Adrenal gland (tissue), 9 donors: ENCODE measurements at regions not wholly inside any gene's neighbourhood (a gene's known extent, or its start where the extent isn't known, plus 50 kb on each side); places are given as distances from the start of the nearest gene placed in this dataset.
"Not testable (repeated sequence)": the region's sequence is repeated elsewhere in the genome, so short reads cannot be mapped to it uniquely, and the experiment has no call there.

Source experiments
- DNase-seq, 7 donors: peaks; one replicate each; pipeline ENCODE4 v3.0.0-alpha.2; 2019 to 2020
- H3K27ac ChIP-seq, 5 donors: fragments of 200-600 bp; sonication (generic) in 4 of 5; 1 replicate in 3 of 5; 2 replicates in 2 of 5; pipeline versions ENCODE4 v1.5.1 to v1.8.0; 2016 to 2020; ENCODE audit warnings: mild to moderate bottlenecking in 1 of 5
- H3K27me3 ChIP-seq: fragments of 200-600 bp; 2 replicates; pipeline ENCODE4 v1.8.0; 2021
- H3K36me3 ChIP-seq, 2 donors: fragments of 200-600 bp; replicated peaks in 1 of 2; 1 replicate in 1 of 2; 2 replicates in 1 of 2; pipeline versions ENCODE4 v1.5.1 to v1.8.0; 2018 to 2022
- H3K4me1 ChIP-seq, 2 donors: fragments of 200-600 bp; replicated peaks in 1 of 2; 1 replicate in 1 of 2; 2 replicates in 1 of 2; pipeline versions ENCODE4 v1.5.1 to v1.8.0; 2018 to 2021
- H3K4me3 ChIP-seq, 4 donors: fragments of 200-600 bp; sonication (generic) in 3 of 4; one replicate each; pipeline ENCODE4 v1.5.1; 2016 to 2018
- H3K9me3 ChIP-seq, 3 donors: fragments of 200-600 bp; sonication (generic) in 1 of 3; replicated peaks in 1 of 3; 1 replicate in 2 of 3; 2 replicates in 1 of 3; pipeline versions ENCODE4 v1.5.1 to v1.8.0; 2016 to 2021
- POLR2A ChIP-seq, 2 donors: fragments of 450-650 bp; IDR thresholded peaks; one replicate each; pipeline ENCODE4 v1.6.1; 2017; ENCODE audit warnings: antibody characterized with exemption in 2 of 2, mild to moderate bottlenecking in 2 of 2, moderate library complexity in 1 of 2
- WGBS, 4 donors: extraction: QIAGEN DNeasy Blood & Tissue Kit in 2 of 4; methylation state at CpG; one replicate each; pipeline versions ENCODE4 v1.1.5 to v1.1.7; 2013 to 2017; 5-methylcytosine and 5-hydroxymethylcytosine counted together
- intact Hi-C, 2 donors: fragments of 100-400 bp; cut with DNase I; formaldehyde crosslinking; loops; one replicate each; pipeline versions ENCODE4 v1.14.1 to v1.15.0; 2022 to 2023
- TF ChIP-seq, protein P1 (sequence below), 6 experiments: fragments of 450-650 bp in 4 of 6; fragments of 200-600 bp in 2 of 6; sonication (generic) in 1 of 6; IDR thresholded peaks; 1 replicate in 5 of 6; 2 replicates in 1 of 6; pipeline versions ENCODE4 v1.5.1 to v1.8.0; 2016 to 2021; ENCODE audit warnings: antibody characterized with exemption in 6 of 6, mild to moderate bottlenecking in 2 of 6, moderate library complexity in 1 of 6
- donor health status: healthy with polysubstance abuse.
- donor health status: Bipolar disorder and iron deficiency.
- donor health status: DM: yes; HTN: yes; CAD: no.
- donor health status: DM: no; HTN: no; CAD: no.
- donor health status: DM: no; HTN: no; CAD: no.

DNA sequence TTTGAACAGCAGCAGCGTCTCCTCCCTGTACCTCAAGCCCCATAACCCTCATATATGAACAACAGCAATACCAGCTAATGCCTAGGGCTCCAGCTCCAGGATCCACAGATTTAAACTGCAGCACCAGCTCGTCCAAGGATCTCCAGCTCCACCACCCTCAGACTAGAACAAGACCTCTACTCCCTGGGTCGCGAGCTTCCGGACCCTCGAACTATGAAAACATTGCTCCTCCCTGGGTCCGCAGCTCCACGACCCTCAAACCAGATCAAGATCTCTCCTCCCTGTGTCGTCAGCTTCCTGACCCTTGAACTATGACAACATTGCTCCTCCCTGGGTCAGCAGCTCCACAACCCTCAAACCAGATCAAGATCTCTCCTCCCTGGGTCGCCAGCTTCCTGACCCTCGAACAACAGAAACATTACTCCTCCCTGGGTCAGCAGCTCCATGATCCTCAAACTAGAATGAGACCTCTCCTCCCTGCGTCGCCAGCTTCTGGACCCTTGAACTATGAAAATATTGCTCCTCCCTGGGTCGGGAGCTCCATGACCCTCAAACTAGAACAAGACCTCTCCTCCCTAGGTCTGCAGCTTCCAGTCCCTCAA is 339.0 kb upstream of the SULF2 start:
- Histone ChIP-seq H3K27me3 (no peaks in the 10 kb centered on the region), H3K4me1 (no peaks in the 10 kb centered on the region), H3K36me3 (no peaks in the 10 kb centered on the region), H3K4me3 (no peak overlapping the region), H3K27ac (no peak overlapping the region), H3K9me3 (no peaks in the 10 kb centered on the region)
- DNase-seq, result no peak
- intact Hi-C loops, result no loop called here
- no peak for TF ChIP-seq POLR2A (IDR thresholded peaks at IDR 0.05)
- TF ChIP-seq, protein P1, sequence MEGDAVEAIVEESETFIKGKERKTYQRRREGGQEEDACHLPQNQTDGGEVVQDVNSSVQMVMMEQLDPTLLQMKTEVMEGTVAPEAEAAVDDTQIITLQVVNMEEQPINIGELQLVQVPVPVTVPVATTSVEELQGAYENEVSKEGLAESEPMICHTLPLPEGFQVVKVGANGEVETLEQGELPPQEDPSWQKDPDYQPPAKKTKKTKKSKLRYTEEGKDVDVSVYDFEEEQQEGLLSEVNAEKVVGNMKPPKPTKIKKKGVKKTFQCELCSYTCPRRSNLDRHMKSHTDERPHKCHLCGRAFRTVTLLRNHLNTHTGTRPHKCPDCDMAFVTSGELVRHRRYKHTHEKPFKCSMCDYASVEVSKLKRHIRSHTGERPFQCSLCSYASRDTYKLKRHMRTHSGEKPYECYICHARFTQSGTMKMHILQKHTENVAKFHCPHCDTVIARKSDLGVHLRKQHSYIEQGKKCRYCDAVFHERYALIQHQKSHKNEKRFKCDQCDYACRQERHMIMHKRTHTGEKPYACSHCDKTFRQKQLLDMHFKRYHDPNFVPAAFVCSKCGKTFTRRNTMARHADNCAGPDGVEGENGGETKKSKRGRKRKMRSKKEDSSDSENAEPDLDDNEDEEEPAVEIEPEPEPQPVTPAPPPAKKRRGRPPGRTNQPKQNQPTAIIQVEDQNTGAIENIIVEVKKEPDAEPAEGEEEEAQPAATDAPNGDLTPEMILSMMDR (IDR thresholded peaks at IDR 0.05), result no peak
- 73 to 87% (median 78%) methylated on average over 13 to 14 of the region's 14 CpGs for WGBS, 4 donors

DNA sequence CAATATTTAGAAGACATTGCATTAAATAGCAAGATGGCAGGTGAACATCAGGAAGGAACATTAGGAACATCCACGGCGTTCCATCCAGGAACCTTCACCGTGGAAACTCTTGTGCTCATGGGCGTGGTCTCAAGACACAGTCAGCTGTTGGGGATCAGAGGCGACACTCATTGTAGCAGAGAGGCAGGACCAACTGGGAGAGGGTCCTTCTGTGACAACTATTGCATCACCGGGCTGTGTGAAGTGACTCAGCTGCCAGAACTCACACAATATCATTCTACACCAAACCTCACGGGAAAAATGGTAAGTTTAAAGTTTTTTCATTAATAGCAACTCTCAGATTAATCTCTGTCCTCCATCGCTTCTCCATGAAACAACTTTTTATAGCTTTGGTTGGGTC is 334.8 kb upstream of the SULF2 start:
- TF ChIP-seq POLR2A (IDR thresholded peaks at IDR 0.05), result no peak
- TF ChIP-seq, protein P1 (IDR thresholded peaks at IDR 0.05), result no peak
- Histone ChIP-seq H3K4me1 (no peaks in the 10 kb centered on the region), H3K9me3 (no peaks in the 10 kb centered on the region), H3K36me3 (no peaks in the 10 kb centered on the region), H3K27ac (no peak overlapping the region), H3K4me3 (no peak overlapping the region), H3K27me3 (no peaks in the 10 kb centered on the region)
- WGBS, 4 donors, result 86 to 92% (median 89%) methylated on average over 7 to 8 of the region's 8 CpGs
- no peak for DNase-seq
- intact Hi-C loops, result no loop called here

DNA sequence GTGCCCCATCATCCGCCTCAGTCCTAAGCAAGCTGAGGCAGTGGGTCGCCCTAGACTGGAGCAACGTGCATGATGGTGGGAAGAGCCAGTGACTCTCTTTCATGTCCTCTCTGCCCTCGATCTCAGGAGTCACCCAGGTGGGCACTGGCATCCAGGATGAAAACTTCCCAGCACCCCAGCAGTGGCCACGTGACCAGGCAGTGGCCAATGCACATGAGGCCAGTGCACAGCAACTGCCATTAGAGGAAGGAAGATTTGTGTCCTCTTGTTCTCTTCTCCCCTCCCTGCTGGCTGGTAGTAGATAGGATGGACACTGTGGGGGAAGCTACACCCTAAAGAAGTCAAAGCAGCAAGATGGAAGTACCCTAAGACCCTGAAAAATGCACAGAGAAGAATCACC is 334.1 kb upstream of the SULF2 start:
- H3K27me3 ChIP-seq, H3K36me3 ChIP-seq, H3K4me3 ChIP-seq, intact Hi-C loops, H3K27ac ChIP-seq, DNase-seq, H3K9me3 ChIP-seq, H3K4me1 ChIP-seq: not testable (repeated sequence)
- WGBS, 4 donors, result 89 to 92% (median 91%) methylated on average over 5 of the region's 5 CpGs

DNA sequence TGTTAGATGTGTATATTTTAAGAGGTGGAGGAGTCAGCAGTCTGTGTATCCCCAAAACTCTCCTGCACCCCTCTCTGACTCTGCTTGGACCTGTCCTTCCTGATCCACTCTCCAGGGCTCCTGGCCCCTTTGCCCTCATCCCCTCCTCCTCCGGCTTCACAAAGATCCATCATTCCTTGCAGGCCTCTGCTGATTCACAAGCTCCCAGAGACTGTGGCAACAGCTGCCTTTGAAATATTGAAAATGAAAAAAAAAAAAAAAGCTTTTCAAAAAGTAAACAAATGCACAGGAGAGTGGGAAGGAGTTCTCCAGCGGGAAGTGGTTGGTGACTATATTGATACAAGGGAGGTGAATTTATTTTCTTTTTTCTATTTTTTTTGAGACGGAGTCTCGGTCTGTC is 330.2 kb upstream of the SULF2 start:
- no peaks in the 10 kb centered on the region for H3K27me3 ChIP-seq
- no peak for TF ChIP-seq POLR2A (IDR thresholded peaks at IDR 0.05)
- TF ChIP-seq, protein P1 (IDR thresholded peaks at IDR 0.05), result no peak

DNA sequence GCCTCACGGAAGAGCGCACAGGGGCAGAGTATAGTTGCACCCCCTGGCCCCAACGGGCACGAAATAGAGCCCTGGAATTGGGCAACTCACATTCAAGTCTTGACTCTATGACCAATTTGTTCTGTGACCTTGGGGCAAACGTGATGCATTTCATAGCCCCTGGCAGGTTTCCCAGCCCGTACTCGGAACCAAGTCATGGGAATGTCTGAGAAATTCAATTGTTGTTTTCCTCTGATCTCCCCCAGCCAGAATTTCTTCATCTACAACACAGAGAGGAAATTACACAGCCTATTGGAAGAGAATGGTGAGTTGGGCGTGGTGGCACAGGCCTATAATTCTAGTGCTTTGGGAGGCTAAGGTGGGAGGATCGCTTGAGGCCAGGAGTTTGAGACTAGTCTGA is 322.3 kb upstream of the SULF2 start:
- Histone ChIP-seq H3K27ac (peak overlapping the region in 1 of 5 donors; percentile 57), H3K9me3 (no peaks in the 10 kb centered on the region), H3K4me3 (no peak overlapping the region), H3K4me1 (no peaks in the 10 kb centered on the region), H3K27me3 (no peaks in the 10 kb centered on the region), H3K36me3 (no peaks in the 10 kb centered on the region)
- intact Hi-C loops, result no loop called here
- peak; percentile 54 to 87 (median 82) for DNase-seq
- WGBS, 4 donors, result 53 to 75% (median 57%) methylated on average over 4 to 9 of the region's 9 CpGs
- TF ChIP-seq POLR2A (IDR thresholded peaks at IDR 0.05), result no peak
- TF ChIP-seq, protein P1 (IDR thresholded peaks at IDR 0.05), result no peak

More for the DNA sequence above, 330.2 kb upstream of the SULF2 start:
- DNase-seq, result no peak
- intact Hi-C loops, result no loop called here
- Histone ChIP-seq H3K4me1 (no peaks in the 10 kb centered on the region), H3K4me3 (no peak overlapping the region), H3K27ac (no peak overlapping the region), H3K9me3 (no peaks in the 10 kb centered on the region), H3K36me3 (no peaks in the 10 kb centered on the region)
- 83 to 90% (median 87%) methylated on average over 4 of the region's 4 CpGs for WGBS, 4 donors
